GM19023 (cell line): ENCODE measurements at regions not wholly inside any gene's neighbourhood (a gene's known extent, or its start where the extent isn't known, plus 50 kb on each side); places are given as distances from the start of the nearest gene placed in this dataset.
"Not testable (repeated sequence)": the region's sequence is repeated elsewhere in the genome, so short reads cannot be mapped to it uniquely, and the experiment has no call there.

ENCODE experiments used
- ATAC-seq: cut with Tn5 transposase; IDR thresholded peaks from one replicate; pipeline ENCODE4 v1.9.1; 2021; ENCODE audit warnings: mild to moderate bottlenecking, moderate library complexity; ENCODE audit not compliant: unreplicated experiment

GRCh38 chr10:94218493-94219183 is 144.1 kb downstream of the NOC3L start:
- ATAC-seq, result no peak

- ATAC-seq, result no peak
Observed at GRCh38 chr10:94219829-94220228, 142.9 kb downstream of the NOC3L start.

GRCh38 chr10:94220717-94221116 is 142.0 kb downstream of the NOC3L start:
- ATAC-seq, result no peak

- no peak for ATAC-seq
Observed at GRCh38 chr10:94223702-94224370, 138.9 kb downstream of the NOC3L start.

- ATAC-seq, result no peak
Observed at GRCh38 chr10:94224656-94225055, 138.1 kb downstream of the NOC3L start.

GRCh38 chr10:94225589-94225988 is 137.2 kb downstream of the NOC3L start:
- no peak for ATAC-seq

- no peak for ATAC-seq
Observed at GRCh38 chr10:94230134-94230785, 132.5 kb downstream of the NOC3L start.

GRCh38 chr10:94232711-94233383 is 129.9 kb downstream of the NOC3L start:
- no peak for ATAC-seq

- no peak for ATAC-seq
Observed at GRCh38 chr10:94235461-94235860, 127.3 kb downstream of the NOC3L start.

- ATAC-seq, result no peak
Observed at GRCh38 chr10:94238006-94238617, 124.6 kb downstream of the NOC3L start.

- no peak for ATAC-seq
Observed at GRCh38 chr10:94239696-94240095, 123.0 kb downstream of the NOC3L start.

- ATAC-seq, result no peak
Observed at GRCh38 chr10:94240491-94240890, 122.2 kb downstream of the NOC3L start.

- ATAC-seq, result no peak
Observed at GRCh38 chr10:94240901-94241300, 121.8 kb downstream of the NOC3L start.

GRCh38 chr10:94251098-94251497 is 111.6 kb downstream of the NOC3L start:
- ATAC-seq, result no peak

- no peak for ATAC-seq
Observed at GRCh38 chr10:94251568-94251967, 111.2 kb downstream of the NOC3L start.

- not testable (repeated sequence) for ATAC-seq
Observed at GRCh38 chr10:94257407-94257806, 105.3 kb downstream of the NOC3L start.

GRCh38 chr10:94260455-94260854 is 102.3 kb downstream of the NOC3L start:
- ATAC-seq, result no peak

GRCh38 chr10:94264085-94264484 is 98.7 kb downstream of the NOC3L start:
- no peak for ATAC-seq

- no peak for ATAC-seq
Observed at GRCh38 chr10:94266091-94266490, 96.6 kb downstream of the NOC3L start.

GRCh38 chr10:94268652-94269051 is 94.1 kb downstream of the NOC3L start:
- ATAC-seq, result no peak

- ATAC-seq, result no peak
Observed at GRCh38 chr10:94274142-94274787, 88.5 kb downstream of the NOC3L start.
